Activated CD4-positive, alpha-beta T cell treated with anti-CD3 and anti-CD28 coated beads, Interleukin-2, amount 10 ng/mL, durations not matched to agents 24 days and 14 days (primary cell): ENCODE measurements at regions not wholly inside any gene's neighbourhood (a gene's known extent, or its start where the extent isn't known, plus 50 kb on each side); places are given as distances from the start of the nearest gene placed in this dataset.
"Not testable (repeated sequence)": the region's sequence is repeated elsewhere in the genome, so short reads cannot be mapped to it uniquely, and the experiment has no call there.

ENCODE experiments used
- DNase-seq: peaks from one replicate; pipeline ENCODE4 v3.0.0; 2022
- H3K27ac Mint-ChIP-seq: one replicate; pipeline ENCODE4 v1.8.0; 2022; ENCODE audit warnings: mild to moderate bottlenecking, mixed read lengths
- H3K27me3 Mint-ChIP-seq: one replicate; pipeline ENCODE4 v1.8.0; 2022; ENCODE audit warnings: mixed read lengths
- H3K36me3 Mint-ChIP-seq: one replicate; pipeline ENCODE4 v1.8.0; 2022; ENCODE audit warnings: low read depth, mild to moderate bottlenecking, mixed read lengths
- H3K4me1 Mint-ChIP-seq: one replicate; pipeline ENCODE4 v1.8.0; 2021; ENCODE audit warnings: mixed read lengths
- H3K4me3 Mint-ChIP-seq: one replicate; pipeline ENCODE4 v1.8.0; 2022; ENCODE audit warnings: mild to moderate bottlenecking, moderate library complexity, mixed read lengths
- H3K9me3 Mint-ChIP-seq: one replicate; pipeline ENCODE4 v1.8.0; 2021; ENCODE audit warnings: mixed read lengths
- intact Hi-C: fragments of 100-400 bp; cut with micrococcal nuclease; formaldehyde crosslinking; loops from one replicate; pipeline ENCODE4 v1.15.1; 2023

- Mint-ChIP-seq H3K9me3 (peaks cover 17% of the 10 kb centered on the region), H3K27me3 (peaks cover 2% of the 10 kb centered on the region), H3K27ac (no peak overlapping the region), H3K4me1 (peaks cover 4% of the 10 kb centered on the region), H3K4me3 (no peak overlapping the region), H3K36me3 (peaks cover 2% of the 10 kb centered on the region)
- intact Hi-C loops: no loop called here
- no peak for DNase-seq
Observed at GRCh38 chr6:15008269-15008668, 237.6 kb upstream of the JARID2 start.

GRCh38 chr6:15014958-15015357, 230.9 kb upstream of the JARID2 start:
- peaks cover 5% of the 10 kb centered on the region for H3K27me3 Mint-ChIP-seq
- intact Hi-C loops: loop anchor here (5.0 kb wide), 1 partner anchor 803 kb away; no protein-coding TSS in a partner anchor

GRCh38 chr6:15016813-15017212, 229.1 kb upstream of the JARID2 start:
- H3K36me3 Mint-ChIP-seq: peaks cover 2% of the 10 kb centered on the region

More at GRCh38 chr6:15014958-15015357, 230.9 kb upstream of the JARID2 start:
- H3K36me3 Mint-ChIP-seq: peaks cover 2% of the 10 kb centered on the region
- peaks cover 27% of the 10 kb centered on the region for H3K4me1 Mint-ChIP-seq
- no peak for DNase-seq
- H3K9me3 Mint-ChIP-seq: peaks cover 8% of the 10 kb centered on the region
- H3K4me3 Mint-ChIP-seq: no peak overlapping the region
- no peak overlapping the region for H3K27ac Mint-ChIP-seq

GRCh38 chr6:15017261-15017660, 228.6 kb upstream of the JARID2 start:
- Mint-ChIP-seq H3K4me1 (peaks cover 38% of the 10 kb centered on the region), H3K36me3 (peaks cover under 1% of the 10 kb centered on the region), H3K27me3 (peaks cover 2% of the 10 kb centered on the region), H3K4me3 (no peak overlapping the region), H3K9me3 (peaks cover 6% of the 10 kb centered on the region), H3K27ac (no peak overlapping the region)
- peak; percentile 60 for DNase-seq
- intact Hi-C loops: loop anchor here (5.0 kb wide), 1 partner anchor 805 kb away; no protein-coding TSS in a partner anchor

More at GRCh38 chr6:15016813-15017212, 229.1 kb upstream of the JARID2 start:
- Mint-ChIP-seq H3K9me3 (peaks cover 6% of the 10 kb centered on the region), H3K27ac (no peak overlapping the region), H3K4me1 (peaks cover 35% of the 10 kb centered on the region), H3K4me3 (no peak overlapping the region), H3K27me3 (peaks cover 2% of the 10 kb centered on the region)
- DNase-seq: no peak
- intact Hi-C loops: loop anchor here (5.0 kb wide), 1 partner anchor 805 kb away; no protein-coding TSS in a partner anchor

- H3K4me3 Mint-ChIP-seq: peak overlapping the region; percentile 35
- peaks cover 2% of the 10 kb centered on the region for H3K27me3 Mint-ChIP-seq
- peaks cover 38% of the 10 kb centered on the region for H3K4me1 Mint-ChIP-seq
- peaks cover 6% of the 10 kb centered on the region for H3K9me3 Mint-ChIP-seq
- H3K36me3 Mint-ChIP-seq: no peaks in the 10 kb centered on the region
- intact Hi-C loops: loop anchor here (5.0 kb wide), 1 partner anchor 806 kb away; no protein-coding TSS in a partner anchor
- H3K27ac Mint-ChIP-seq: peak overlapping the region; percentile 25
- no peak for DNase-seq
Observed at GRCh38 chr6:15017803-15018202, 228.1 kb upstream of the JARID2 start.

- H3K27ac Mint-ChIP-seq: peak overlapping the region; percentile 29
- DNase-seq: no peak
- intact Hi-C loops: no loop called here
- H3K4me1 Mint-ChIP-seq: peaks cover 45% of the 10 kb centered on the region
- peaks cover 4% of the 10 kb centered on the region for H3K36me3 Mint-ChIP-seq
- H3K9me3 Mint-ChIP-seq: peaks cover 6% of the 10 kb centered on the region
- no peak overlapping the region for H3K4me3 Mint-ChIP-seq
- H3K27me3 Mint-ChIP-seq: peaks cover 2% of the 10 kb centered on the region
Observed at GRCh38 chr6:15020119-15020770, 225.6 kb upstream of the JARID2 start.

GRCh38 chr6:15021074-15021473, 224.8 kb upstream of the JARID2 start:
- intact Hi-C loops: no loop called here
- peaks cover 11% of the 10 kb centered on the region for H3K9me3 Mint-ChIP-seq

GRCh38 chr6:15023018-15023417, 222.9 kb upstream of the JARID2 start:
- Mint-ChIP-seq H3K4me3 (peak overlapping the region; percentile 40), H3K9me3 (peaks cover 12% of the 10 kb centered on the region), H3K27ac (peak overlapping the region; percentile 92), H3K4me1 (peaks cover 35% of the 10 kb centered on the region)
- not testable (repeated sequence) for H3K36me3 Mint-ChIP-seq, H3K27me3 Mint-ChIP-seq, DNase-seq
- intact Hi-C loops: loop anchor here (1.0 kb wide), 1 partner anchor 148 kb away; no protein-coding TSS in a partner anchor

More at GRCh38 chr6:15021074-15021473, 224.8 kb upstream of the JARID2 start:
- Mint-ChIP-seq H3K27me3 (peaks cover 2% of the 10 kb centered on the region), H3K27ac (no peak overlapping the region), H3K36me3 (peaks cover 4% of the 10 kb centered on the region), H3K4me1 (peaks cover 48% of the 10 kb centered on the region), H3K4me3 (no peak overlapping the region)
- no peak for DNase-seq

GRCh38 chr6:15023448-15023847, 222.4 kb upstream of the JARID2 start:
- H3K27me3 Mint-ChIP-seq: no peaks in the 10 kb centered on the region
- peaks cover 32% of the 10 kb centered on the region for H3K4me1 Mint-ChIP-seq
- H3K36me3 Mint-ChIP-seq: peaks cover 4% of the 10 kb centered on the region
- H3K9me3 Mint-ChIP-seq: peaks cover 16% of the 10 kb centered on the region
- peak overlapping the region; percentile 40 for H3K4me3 Mint-ChIP-seq
- intact Hi-C loops: loop anchor here (1.0 kb wide), 1 partner anchor 148 kb away; no protein-coding TSS in a partner anchor
- peak; percentile 79 for DNase-seq
- peak overlapping the region; percentile 92 for H3K27ac Mint-ChIP-seq

- intact Hi-C loops: no loop called here
- Mint-ChIP-seq H3K9me3 (peaks cover 16% of the 10 kb centered on the region), H3K27ac (no peak overlapping the region), H3K4me3 (no peak overlapping the region), H3K4me1 (peaks cover 22% of the 10 kb centered on the region), H3K36me3 (peaks cover 4% of the 10 kb centered on the region), H3K27me3 (no peaks in the 10 kb centered on the region)
- DNase-seq: no peak
Observed at GRCh38 chr6:15025446-15025845, 220.4 kb upstream of the JARID2 start.

GRCh38 chr6:15026832-15027231, 219.0 kb upstream of the JARID2 start:
- no peak for DNase-seq
- peaks cover 19% of the 10 kb centered on the region for H3K4me1 Mint-ChIP-seq
- peak overlapping the region; percentile 39 for H3K27ac Mint-ChIP-seq
- peaks cover 4% of the 10 kb centered on the region for H3K36me3 Mint-ChIP-seq
- intact Hi-C loops: no loop called here
- H3K9me3 Mint-ChIP-seq: peaks cover 19% of the 10 kb centered on the region
- H3K27me3 Mint-ChIP-seq: no peaks in the 10 kb centered on the region
- no peak overlapping the region for H3K4me3 Mint-ChIP-seq

GRCh38 chr6:15027472-15027871, 218.4 kb upstream of the JARID2 start:
- peaks cover 4% of the 10 kb centered on the region for H3K36me3 Mint-ChIP-seq
- no peak for DNase-seq
- peaks cover 20% of the 10 kb centered on the region for H3K4me1 Mint-ChIP-seq
- no peaks in the 10 kb centered on the region for H3K27me3 Mint-ChIP-seq
- no peak overlapping the region for H3K4me3 Mint-ChIP-seq
- peaks cover 19% of the 10 kb centered on the region for H3K9me3 Mint-ChIP-seq
- intact Hi-C loops: no loop called here
- H3K27ac Mint-ChIP-seq: no peak overlapping the region

GRCh38 chr6:15032015-15032414, 213.9 kb upstream of the JARID2 start:
- H3K9me3 Mint-ChIP-seq: peaks cover 19% of the 10 kb centered on the region

GRCh38 chr6:15033850-15034203, 212.0 kb upstream of the JARID2 start:
- Mint-ChIP-seq H3K9me3 (peaks cover 10% of the 10 kb centered on the region), H3K27ac (peak overlapping the region; percentile 16), H3K4me1 (peaks cover 17% of the 10 kb centered on the region), H3K4me3 (no peak overlapping the region), H3K36me3 (no peaks in the 10 kb centered on the region), H3K27me3 (no peaks in the 10 kb centered on the region)
- intact Hi-C loops: no loop called here
- no peak for DNase-seq

More at GRCh38 chr6:15032015-15032414, 213.9 kb upstream of the JARID2 start:
- Mint-ChIP-seq H3K27me3 (no peaks in the 10 kb centered on the region), H3K36me3 (no peaks in the 10 kb centered on the region), H3K4me3 (no peak overlapping the region), H3K4me1 (peaks cover 17% of the 10 kb centered on the region), H3K27ac (peak overlapping the region; percentile 58)
- intact Hi-C loops: no loop called here
- no peak for DNase-seq
